ENCODE measurements at regions not wholly inside any gene's neighbourhood (a gene's known extent, or its start where the extent isn't known, plus 50 kb on each side); places are given as distances from the start of the nearest gene placed in this dataset.

DNA sequence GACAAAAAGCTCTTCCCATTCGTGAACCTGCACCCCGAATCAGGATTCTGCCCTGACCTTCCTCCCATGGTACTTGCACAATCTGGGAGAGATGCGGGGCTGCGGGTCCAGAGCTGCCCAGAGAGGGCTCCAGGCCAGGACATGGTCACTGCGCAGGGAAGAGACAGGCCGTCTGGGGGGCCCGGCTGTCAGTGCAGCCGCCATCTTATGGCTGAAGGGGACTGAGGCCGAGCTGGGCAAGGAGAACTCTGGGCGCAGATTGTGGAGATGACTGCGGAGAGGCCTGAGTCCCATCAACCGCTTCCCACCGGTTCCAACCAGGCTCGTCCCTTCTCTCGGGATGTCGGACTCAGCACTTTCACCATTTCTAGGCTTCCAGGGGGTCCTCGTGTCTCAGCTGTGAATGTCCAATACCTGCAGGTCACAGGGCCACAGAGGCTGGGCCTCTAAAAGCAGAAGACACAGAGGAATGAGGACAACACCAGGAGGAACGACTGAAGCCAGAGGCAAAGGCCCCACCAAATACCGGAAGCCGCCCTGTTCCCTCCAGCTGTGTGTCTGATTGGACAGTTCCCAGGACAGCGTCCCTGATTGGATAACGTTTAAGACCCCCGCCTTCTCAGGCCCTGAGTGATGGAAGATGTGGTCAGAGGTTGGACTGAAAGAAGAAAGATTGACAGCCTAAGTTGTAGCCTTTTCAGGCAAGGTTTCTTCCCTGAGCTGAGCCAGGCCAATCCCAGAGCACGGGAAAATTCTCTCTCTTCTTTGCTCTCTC is 117.1 kb upstream of the ZNF91 start:
- no peak overlapping the region for H3K4me3 ChIP-seq (ENCODE audit: low read depth, low read length)
- in situ Hi-C loops (cut with HindIII; ENCODE audit: low sequenced_read_pairs) = no loop called here
- no peak for DNase-seq (ENCODE audit: low read depth)
- TF ChIP-seq, protein P1, sequence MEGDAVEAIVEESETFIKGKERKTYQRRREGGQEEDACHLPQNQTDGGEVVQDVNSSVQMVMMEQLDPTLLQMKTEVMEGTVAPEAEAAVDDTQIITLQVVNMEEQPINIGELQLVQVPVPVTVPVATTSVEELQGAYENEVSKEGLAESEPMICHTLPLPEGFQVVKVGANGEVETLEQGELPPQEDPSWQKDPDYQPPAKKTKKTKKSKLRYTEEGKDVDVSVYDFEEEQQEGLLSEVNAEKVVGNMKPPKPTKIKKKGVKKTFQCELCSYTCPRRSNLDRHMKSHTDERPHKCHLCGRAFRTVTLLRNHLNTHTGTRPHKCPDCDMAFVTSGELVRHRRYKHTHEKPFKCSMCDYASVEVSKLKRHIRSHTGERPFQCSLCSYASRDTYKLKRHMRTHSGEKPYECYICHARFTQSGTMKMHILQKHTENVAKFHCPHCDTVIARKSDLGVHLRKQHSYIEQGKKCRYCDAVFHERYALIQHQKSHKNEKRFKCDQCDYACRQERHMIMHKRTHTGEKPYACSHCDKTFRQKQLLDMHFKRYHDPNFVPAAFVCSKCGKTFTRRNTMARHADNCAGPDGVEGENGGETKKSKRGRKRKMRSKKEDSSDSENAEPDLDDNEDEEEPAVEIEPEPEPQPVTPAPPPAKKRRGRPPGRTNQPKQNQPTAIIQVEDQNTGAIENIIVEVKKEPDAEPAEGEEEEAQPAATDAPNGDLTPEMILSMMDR (IDR thresholded peaks at IDR 0.05; ENCODE audit: low read depth, low read length, missing control alignments) = no peak

DNA sequence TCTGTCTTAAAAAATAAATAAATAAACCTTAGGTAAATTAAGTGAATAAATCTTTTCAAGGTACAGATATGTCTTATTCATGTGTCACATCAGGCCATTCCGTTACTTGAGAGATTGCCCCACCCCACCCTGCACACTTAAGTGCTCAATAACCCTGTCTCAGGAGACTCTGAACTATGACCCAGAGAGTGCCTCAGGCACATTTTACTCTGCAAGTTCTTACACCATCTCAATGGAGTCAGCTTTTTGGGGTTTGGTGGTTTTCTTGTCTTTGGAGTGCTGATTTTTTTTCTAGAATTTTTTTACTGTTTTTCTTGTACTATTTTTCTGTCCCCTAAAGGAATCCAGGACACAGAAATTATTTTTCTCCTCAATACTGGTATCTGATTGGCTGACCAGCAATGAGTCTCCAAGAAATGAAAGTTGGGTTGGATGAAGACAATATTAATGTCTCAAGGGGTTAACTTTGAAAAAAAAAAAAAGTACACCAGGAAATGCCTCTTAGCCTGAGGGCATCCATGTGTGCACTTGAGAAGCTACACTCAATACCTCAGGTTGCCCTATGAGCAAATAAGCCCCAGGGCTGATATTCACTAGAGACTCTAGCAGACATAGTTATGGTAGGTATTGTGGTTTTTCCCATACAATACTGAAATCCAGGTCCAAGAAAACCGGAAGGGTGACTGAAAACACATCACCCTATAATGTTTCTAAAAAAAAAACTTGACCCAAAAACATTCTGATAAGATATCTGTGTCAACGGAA is 114.6 kb upstream of the ZNF91 start:
- no peak overlapping the region for H3K4me3 ChIP-seq (ENCODE audit: low read depth, low read length)
- in situ Hi-C loops (cut with HindIII; ENCODE audit: low sequenced_read_pairs) = no loop called here
- TF ChIP-seq, protein P1 (IDR thresholded peaks at IDR 0.05; ENCODE audit: low read depth, low read length, missing control alignments) = no peak
- DNase-seq (ENCODE audit: low read depth) = no peak

DNA sequence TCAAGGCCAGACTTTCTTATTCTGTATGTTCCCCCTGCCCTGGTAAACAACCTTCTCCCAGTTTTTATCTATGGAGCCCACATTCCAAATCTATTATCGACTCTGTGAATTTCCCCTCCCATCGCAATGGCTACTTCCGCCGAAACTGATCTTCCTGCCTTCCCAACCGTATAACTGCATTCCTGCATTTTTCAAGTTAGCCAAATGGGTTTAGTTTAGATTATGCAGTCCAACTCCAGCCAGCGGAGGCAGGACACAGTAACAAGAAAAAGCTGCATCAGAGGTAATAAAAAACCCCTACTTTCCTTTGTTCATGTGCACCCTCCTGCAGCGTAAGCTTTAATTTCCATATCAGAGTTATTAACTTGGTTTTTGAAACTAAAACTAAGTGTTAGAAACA is 112.2 kb upstream of the ZNF91 start:
- in situ Hi-C loops (cut with HindIII; ENCODE audit: low sequenced_read_pairs) = no loop called here

GRCh38 chr19:23505738-23506137 is 110.5 kb upstream of the ZNF91 start:
- no peak for DNase-seq (ENCODE audit: low read depth)
- no peak overlapping the region for H3K4me3 ChIP-seq (ENCODE audit: low read depth, low read length)
- TF ChIP-seq, protein P1 (IDR thresholded peaks at IDR 0.05; ENCODE audit: low read depth, low read length, missing control alignments) = no peak
- in situ Hi-C loops (cut with HindIII; ENCODE audit: low sequenced_read_pairs) = no loop called here

More for the DNA sequence above, 112.2 kb upstream of the ZNF91 start:
- H3K4me3 ChIP-seq (ENCODE audit: low read depth, low read length) = no peak overlapping the region
- no peak for DNase-seq (ENCODE audit: low read depth)
- TF ChIP-seq, protein P1 (IDR thresholded peaks at IDR 0.05; ENCODE audit: low read depth, low read length, missing control alignments) = no peak

DNA sequence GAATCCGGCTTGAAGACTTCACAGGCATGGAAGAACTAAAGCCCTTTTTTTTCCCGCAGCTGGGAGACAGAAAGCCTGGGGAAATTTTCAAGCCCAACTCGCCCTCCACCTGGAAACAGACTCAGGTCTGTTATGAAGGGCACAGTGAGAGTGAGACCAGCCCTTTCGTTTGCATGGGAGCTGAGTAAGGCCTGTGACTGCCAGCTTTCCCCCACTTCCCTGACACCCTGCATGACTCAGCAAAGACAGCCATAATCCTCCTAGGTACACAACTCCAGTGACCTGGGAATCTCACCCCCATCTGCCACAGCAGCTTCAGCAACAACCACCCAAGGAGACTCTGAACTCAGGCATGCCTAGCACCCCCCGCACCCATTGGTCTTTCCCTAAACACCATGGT is 87.6 kb upstream of the ZNF91 start:
- no peak overlapping the region for H3K4me3 ChIP-seq (ENCODE audit: low read depth, low read length)
- TF ChIP-seq, protein P1 (IDR thresholded peaks at IDR 0.05; ENCODE audit: low read depth, low read length, missing control alignments) = no peak
- in situ Hi-C loops (cut with HindIII; ENCODE audit: low sequenced_read_pairs) = no loop called here
- DNase-seq (ENCODE audit: low read depth) = no peak

DNA sequence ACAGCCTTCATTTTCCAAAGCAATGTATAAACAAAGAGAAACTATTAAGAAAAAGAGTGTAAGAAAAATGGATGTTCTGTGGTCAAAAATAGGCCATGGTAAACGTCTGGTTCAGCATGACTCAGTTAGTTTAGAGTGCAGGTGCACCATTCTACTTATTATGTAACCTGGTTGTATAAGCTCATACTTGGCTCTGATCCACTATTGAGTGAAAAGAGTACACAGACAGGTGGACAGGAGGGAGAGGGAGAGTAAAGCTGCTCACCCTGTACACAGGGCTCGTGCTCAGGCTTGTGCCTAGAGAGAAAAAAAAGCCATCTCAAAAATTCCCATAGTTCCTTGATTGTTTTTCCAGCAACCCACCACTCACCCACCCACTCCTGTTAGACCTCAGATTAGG is 85.8 kb upstream of the ZNF91 start:
- no peak overlapping the region for H3K4me3 ChIP-seq (ENCODE audit: low read depth, low read length)
- TF ChIP-seq, protein P1 (IDR thresholded peaks at IDR 0.05; ENCODE audit: low read depth, low read length, missing control alignments) = no peak
- in situ Hi-C loops (cut with HindIII; ENCODE audit: low sequenced_read_pairs) = no loop called here
- DNase-seq (ENCODE audit: low read depth) = no peak

Measured in astrocyte of the cerebellum (primary cell).